IMR-90 (cell line): ENCODE measurements at regions not wholly inside any gene's neighbourhood (a gene's known extent, or its start where the extent isn't known, plus 50 kb on each side); places are given as distances from the start of the nearest gene placed in this dataset.

Experiments
- ATAC-seq: fragments of 200-7000 bp; cut with Tn5 transposase; 2 replicates; pipeline ENCODE4 v1.9.1; 2020; ENCODE audit warnings: low read depth, mild to moderate bottlenecking, moderate library complexity
- BruUV-seq: library from RNA; stranded (reverse); fragments of 400-500 nt; replicated peaks from 2 replicates; lab custom pipeline; 2021; lab: Mats Ljungman, UMichigan
- CTCF ChIA-PET: fragments of 300-600 bp; formaldehyde crosslinking; extraction: SDS; loops from one replicate; lab custom pipeline; 2021; ENCODE audit warnings: antibody characterized with exemption; lab: Yijun Ruan, JAX
- POLR2A ChIA-PET: fragments of 300-600 bp; sonication (Branson Sonifier 250); formaldehyde crosslinking; loops from one replicate; lab custom pipeline; 2022; ENCODE audit warnings: antibody characterized with exemption; ENCODE audit not compliant: unreplicated experiment; lab: Charles Lee
- DNase-seq: peaks from one replicate; pipeline ENCODE4 v3.0.0; 2013
- H2AFZ ChIP-seq: replicated peaks from 2 replicates; pipeline ENCODE3; 2013; ENCODE audit warnings: low read length, mild to moderate bottlenecking; ENCODE audit not compliant: poor library complexity
- H2AK5ac ChIP-seq: 2 replicates; pipeline ENCODE4 v1.6.1; 2013; ENCODE audit warnings: low read depth, low read length, inconsistent platforms
- H2AK9ac ChIP-seq: replicated peaks from 2 replicates; pipeline ENCODE3; 2013; ENCODE audit warnings: mild to moderate bottlenecking, low read depth, low read length, moderate library complexity; ENCODE audit not compliant: poor library complexity
- H2BK120ac ChIP-seq: 2 replicates; pipeline ENCODE4 v1.6.1; 2013; ENCODE audit warnings: low read depth, low read length, inconsistent platforms
- H2BK15ac ChIP-seq: 3 replicates; pipeline ENCODE4 v1.6.1; 2013; ENCODE audit warnings: low read depth, low read length, inconsistent platforms
- H2BK20ac ChIP-seq: 2 replicates; pipeline ENCODE4 v1.6.1; 2013; ENCODE audit warnings: low read depth, mild to moderate bottlenecking, inconsistent platforms, low read length, moderate library complexity
- H2BK5ac ChIP-seq: 2 replicates; pipeline ENCODE4 v1.6.1; 2013; ENCODE audit warnings: mild to moderate bottlenecking, low read depth, low read length, inconsistent platforms; ENCODE audit not compliant: poor library complexity, severe bottlenecking
- H3K14ac ChIP-seq: replicated peaks from 2 replicates; pipeline ENCODE4 v1.6.1; 2013; ENCODE audit warnings: low read depth, low read length, inconsistent platforms
- H3K18ac ChIP-seq: 2 replicates; pipeline ENCODE4 v1.6.1; 2013; ENCODE audit warnings: low read depth, low read length, control low read depth
- H3K23ac ChIP-seq: 2 replicates; pipeline ENCODE4 v1.6.1; 2013; ENCODE audit warnings: low read depth, low read length, inconsistent platforms
- H3K27ac ChIP-seq: 2 replicates; pipeline ENCODE4 v1.5.1; 2013; ENCODE audit warnings: mild to moderate bottlenecking, control low read depth, low read length; ENCODE audit not compliant: insufficient read depth
- H3K27me3 ChIP-seq: 2 replicates; pipeline ENCODE4 v1.6.1; 2013; ENCODE audit warnings: low read length; ENCODE audit not compliant: control insufficient read depth, insufficient read depth
- H3K36me3 ChIP-seq: 2 replicates; pipeline ENCODE4 v1.6.1; 2013; ENCODE audit warnings: low read length, mixed read lengths; ENCODE audit not compliant: control insufficient read depth, insufficient read depth
- H3K4ac ChIP-seq: 2 replicates; pipeline ENCODE4 v1.6.1; 2013; ENCODE audit warnings: low read depth, low read length, inconsistent platforms
- H3K4me1 ChIP-seq: 2 replicates; pipeline ENCODE4 v1.6.1; 2013; ENCODE audit warnings: low read length, mixed read lengths; ENCODE audit not compliant: control insufficient read depth, insufficient read depth
- H3K4me2 ChIP-seq: 2 replicates; pipeline ENCODE4 v1.6.1; 2013; ENCODE audit warnings: low read depth, mild to moderate bottlenecking, control low read depth, low read length, moderate library complexity
- H3K4me3 ChIP-seq: 2 replicates; pipeline ENCODE4 v1.5.1; 2013; ENCODE audit warnings: low read depth, mild to moderate bottlenecking, control low read depth, low read length, moderate library complexity; ENCODE audit not compliant: insufficient read depth
- H3K56ac ChIP-seq: 2 replicates; pipeline ENCODE4 v1.6.1; 2013; ENCODE audit warnings: low read length, inconsistent platforms; ENCODE audit not compliant: insufficient read depth; ENCODE audit errors: extremely low read depth
- H3K79me1 ChIP-seq, 2 experiments: 2 replicates each; pipeline ENCODE4 v1.6.1; 2013; ENCODE audit warnings: low read length in 2 of 2, inconsistent platforms in 1 of 2, low read depth in 1 of 2
- H3K9ac ChIP-seq: 2 replicates; pipeline ENCODE4 v1.6.1; 2013; ENCODE audit warnings: low read depth, low read length, control low read depth
- H3K9me1 ChIP-seq: 2 replicates; pipeline ENCODE4 v1.6.1; 2013; ENCODE audit warnings: low read length, inconsistent platforms; ENCODE audit not compliant: insufficient read depth
- H3K9me3 ChIP-seq: 2 replicates; pipeline ENCODE4 v1.6.1; 2013; ENCODE audit warnings: low read length; ENCODE audit not compliant: control insufficient read depth, insufficient read depth
- H4K20me1 ChIP-seq: 2 replicates; pipeline ENCODE4 v1.6.1; 2013; ENCODE audit warnings: low read length, inconsistent platforms; ENCODE audit not compliant: insufficient read depth
- H4K5ac ChIP-seq: 2 replicates; pipeline ENCODE4 v1.6.1; 2013; ENCODE audit warnings: mild to moderate bottlenecking, low read depth, low read length, control low read depth
- H4K8ac ChIP-seq, 2 experiments: 2 replicates each; pipeline ENCODE4 v1.6.1; 2013; ENCODE audit warnings: low read depth in 2 of 2, low read length in 2 of 2, control low read depth in 1 of 2, inconsistent platforms in 1 of 2
- H4K91ac ChIP-seq: 2 replicates; pipeline ENCODE4 v1.6.1; 2013; ENCODE audit warnings: low read depth, low read length, inconsistent platforms; ENCODE audit not compliant: insufficient read depth
- BHLHE40 ChIP-seq: fragments of 150-350 bp; IDR thresholded peaks from 2 replicates; pipeline ENCODE4 v1.6.1; 2016; ENCODE audit warnings: mild to moderate bottlenecking, low read depth, low read length
- ELK1 ChIP-seq: fragments of 150-350 bp; IDR thresholded peaks from 2 replicates; pipeline ENCODE4 v1.6.1; 2016; ENCODE audit warnings: low read depth, mild to moderate bottlenecking, low read length, moderate library complexity, borderline replicate concordance
- MAZ ChIP-seq: IDR thresholded peaks from 2 replicates; pipeline ENCODE4 v1.6.1; 2012; ENCODE audit warnings: low read depth, mild to moderate bottlenecking, low read length, improper control_type of control experiment, moderate library complexity, borderline replicate concordance
- NFE2L2 ChIP-seq: fragments of 150-350 bp; IDR thresholded peaks from 2 replicates; pipeline ENCODE4 v1.6.1; 2016; ENCODE audit warnings: low read depth, mild to moderate bottlenecking, low read length
- POLR2A ChIP-seq: IDR thresholded peaks from 2 replicates; pipeline ENCODE4 v1.6.1; 2012; ENCODE audit warnings: mild to moderate bottlenecking, low read depth, low read length
- RAD21 ChIP-seq: IDR thresholded peaks from 2 replicates; pipeline ENCODE4 v1.6.1; 2012; ENCODE audit warnings: low read length, improper control_type of control experiment
- WGBS, 2 experiments: methylation state at CpG; one replicate each; pipeline versions ENCODE4 v1.1.5 to v1.1.7; 2013; ENCODE audit warnings: missing lambda C conversion rate in 2 of 2; ENCODE audit not compliant: insufficient read length in 1 of 2; ENCODE audit errors: extremely low coverage in 2 of 2; 5-methylcytosine and 5-hydroxymethylcytosine counted together
- dilution Hi-C: fragments of 300-500 bp; cut with HindIII; formaldehyde crosslinking; loops from one replicate; pipeline ENCODE4 v1.14.3; 2018; ENCODE audit warnings: low sequenced_read_pairs; ENCODE audit not compliant: unreplicated experiment
- in situ Hi-C: fragments of 300-500 bp; cut with MboI; formaldehyde crosslinking; loops from 3 replicates; pipeline ENCODE4 v1.14.3; 2019; ENCODE audit warnings: low sequenced_read_pairs, inconsistent platforms, mixed read lengths
- intact Hi-C: fragments of 100-400 bp; cut with micrococcal nuclease; formaldehyde crosslinking; loops from 2 replicates; pipeline ENCODE4 v1.10.0; 2022

- ChIA-PET CTCF (interaction anchor here (0.6 to 1.4 kb wide), 4 partner anchors 52 to 89 kb away, joined by 3 to 4 read pairs (median 3); no protein-coding TSS in a partner anchor), POLR2A (no interaction called here)
- Histone ChIP-seq H3K27me3 (no peaks in the 10 kb centered on the region), H3K14ac (peak overlapping the region; percentile 85), H4K20me1 (peaks cover 68% of the 10 kb centered on the region), H4K8ac (peak overlapping the region; percentile 4 to 55), H2AK5ac (peak overlapping the region; percentile 92), H3K9me1 (peaks cover 30% of the 10 kb centered on the region), H2AK9ac (peak overlapping the region; percentile 99), H3K4me3 (peak overlapping the region; percentile 78), H3K4me2 (peak overlapping the region; percentile 82), H3K23ac (peak overlapping the region; percentile 98), H3K9ac (peak overlapping the region; percentile 98), H2BK20ac (peak overlapping the region; percentile 59), H3K4me1 (peaks cover 56% of the 10 kb centered on the region), H3K9me3 (no peaks in the 10 kb centered on the region), H2BK5ac (peak overlapping the region; percentile 85), H4K91ac (peak overlapping the region; percentile 90), H4K5ac (peak overlapping the region; percentile 24), H2BK15ac (peak overlapping the region; percentile 29; the same call in 2 of the 3 replicates), H3K36me3 (peaks cover 3% of the 10 kb centered on the region; the same call in 1 of the 2 replicates), H3K18ac (peak overlapping the region; percentile 39), H2BK120ac (peak overlapping the region; percentile 71), H3K56ac (peak overlapping the region; percentile 62), H3K4ac (peak overlapping the region; percentile 91), H3K27ac (peak overlapping the region; percentile 94), H3K79me1 (peaks cover 6 to 77% of the 10 kb centered on the region in 2 experiments; a peak in 3 of 4 replicates), H2AFZ (peak overlapping the region; percentile 60)
- in situ Hi-C loops (loop anchor here (5.0 kb wide), 1 partner anchor 47 kb away; no protein-coding TSS in a partner anchor), dilution Hi-C loops (no loop called here), intact Hi-C loops (loop anchor here (5.0 kb wide), 1 partner anchor 37 kb away; no protein-coding TSS in a partner anchor)
- 50% methylated on average over 6 of the region's 19 CpGs; no CpG with 5 or more reads in 1 of the 2 experiments for WGBS, 2 experiments
- TF ChIP-seq ELK1, result no peak
- TF ChIP-seq MAZ, result no peak
- TF ChIP-seq BHLHE40, result no peak
- TF ChIP-seq POLR2A, result peak; percentile 20; the same call in 1 of the 2 replicates
- TF ChIP-seq NFE2L2, result no peak
- 0 out of 2 replicates have a peak, but pooled peaks have one; percentile 4 for TF ChIP-seq RAD21
- ATAC-seq (no peak), DNase-seq (no peak)
- no TSS peak for BruUV-seq
Observed at GRCh38 chr17:77375108-77375916, 234.5 kb downstream of the SEC14L1 start.
